KMS-11 (cell line): ENCODE measurements at regions not wholly inside any gene's neighbourhood (a gene's known extent, or its start where the extent isn't known, plus 50 kb on each side); places are given as distances from the start of the nearest gene placed in this dataset.

Source experiments
- H2AFZ ChIP-seq: fragments of 200-600 bp; sonication (generic); 2 replicates; pipeline ENCODE4 v1.6.1; 2016; ENCODE audit warnings: antibody characterized with exemption, mixed run types, low read depth
- H3K27ac ChIP-seq: fragments of 200-600 bp; sonication (generic); 2 replicates; pipeline ENCODE4 v1.6.1; 2016; ENCODE audit warnings: mild to moderate bottlenecking, mixed run types
- H3K27me3 ChIP-seq: fragments of 200-600 bp; sonication (generic); 2 replicates; pipeline ENCODE4 v1.6.1; 2017; ENCODE audit warnings: mild to moderate bottlenecking, low read depth, mixed run types, moderate library complexity; ENCODE audit not compliant: insufficient read depth
- H3K36me3 ChIP-seq: fragments of 200-600 bp; sonication (generic); 2 replicates; pipeline ENCODE4 v1.6.1; 2017; ENCODE audit warnings: mild to moderate bottlenecking, mixed run types; ENCODE audit not compliant: insufficient read depth
- H3K4me1 ChIP-seq: fragments of 200-600 bp; sonication (generic); 2 replicates; pipeline ENCODE4 v1.6.1; 2016; ENCODE audit warnings: mild to moderate bottlenecking, low read depth, mixed run types; ENCODE audit not compliant: poor library complexity, severe bottlenecking
- H3K4me2 ChIP-seq: fragments of 200-600 bp; sonication (generic); 2 replicates; pipeline ENCODE4 v1.7.0; 2016; ENCODE audit warnings: mild to moderate bottlenecking, mixed run types
- H3K4me3 ChIP-seq: fragments of 200-600 bp; sonication (generic); IDR thresholded peaks from 2 replicates; pipeline ENCODE4 v1.6.1; 2017; ENCODE audit warnings: low read depth, low read length, mixed read lengths; ENCODE audit not compliant: insufficient read depth
- H3K79me2 ChIP-seq: fragments of 200-600 bp; sonication (generic); 2 replicates; pipeline ENCODE4 v1.6.1; 2016; ENCODE audit warnings: low read depth, mixed run types; ENCODE audit not compliant: insufficient read depth
- H3K9ac ChIP-seq: fragments of 200-600 bp; sonication (generic); 2 replicates; pipeline ENCODE4 v1.6.1; 2016; ENCODE audit warnings: mild to moderate bottlenecking, mixed run types
- H4K20me1 ChIP-seq: fragments of 200-600 bp; sonication (generic); 2 replicates; pipeline ENCODE4 v1.6.1; 2016; ENCODE audit warnings: mild to moderate bottlenecking, mixed run types; ENCODE audit not compliant: insufficient read depth
- TF ChIP-seq, protein P1 (sequence below): fragments of 200-600 bp; sonication (generic); conservative IDR thresholded peaks from 2 replicates; pipeline ENCODE4 v1.6.1; 2017; ENCODE audit warnings: low read depth, mild to moderate bottlenecking, antibody characterized with exemption, low read length, moderate library complexity, mixed read lengths

DNA sequence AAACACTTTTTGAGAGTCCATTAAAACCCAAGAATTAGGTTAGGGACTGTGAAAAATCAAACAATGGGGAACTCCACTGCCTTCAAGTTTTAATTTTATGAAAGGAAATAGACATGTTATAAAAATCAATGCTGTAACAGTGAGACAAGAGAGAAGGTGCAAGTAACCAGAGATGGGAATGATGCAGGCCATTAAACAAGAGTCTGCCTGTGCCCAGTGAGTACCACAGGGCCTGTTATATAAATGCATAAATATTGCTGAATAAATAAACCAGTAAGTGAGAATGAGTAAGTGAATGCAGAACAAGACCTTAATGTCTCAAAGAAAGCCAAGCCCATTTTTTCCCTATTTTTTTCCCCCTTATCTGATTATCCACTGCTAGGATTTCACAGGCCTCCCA, 53.3 kb upstream of the BMP2K start:
- H3K4me2 ChIP-seq: no peak overlapping the region
- no peak overlapping the region for H3K9ac ChIP-seq

More for the DNA sequence above, 53.3 kb upstream of the BMP2K start:
- H3K79me2 ChIP-seq: no peaks in the 10 kb centered on the region
- H3K36me3 ChIP-seq: no peaks in the 10 kb centered on the region
- no peak overlapping the region for H3K27ac ChIP-seq
- TF ChIP-seq, protein P1, sequence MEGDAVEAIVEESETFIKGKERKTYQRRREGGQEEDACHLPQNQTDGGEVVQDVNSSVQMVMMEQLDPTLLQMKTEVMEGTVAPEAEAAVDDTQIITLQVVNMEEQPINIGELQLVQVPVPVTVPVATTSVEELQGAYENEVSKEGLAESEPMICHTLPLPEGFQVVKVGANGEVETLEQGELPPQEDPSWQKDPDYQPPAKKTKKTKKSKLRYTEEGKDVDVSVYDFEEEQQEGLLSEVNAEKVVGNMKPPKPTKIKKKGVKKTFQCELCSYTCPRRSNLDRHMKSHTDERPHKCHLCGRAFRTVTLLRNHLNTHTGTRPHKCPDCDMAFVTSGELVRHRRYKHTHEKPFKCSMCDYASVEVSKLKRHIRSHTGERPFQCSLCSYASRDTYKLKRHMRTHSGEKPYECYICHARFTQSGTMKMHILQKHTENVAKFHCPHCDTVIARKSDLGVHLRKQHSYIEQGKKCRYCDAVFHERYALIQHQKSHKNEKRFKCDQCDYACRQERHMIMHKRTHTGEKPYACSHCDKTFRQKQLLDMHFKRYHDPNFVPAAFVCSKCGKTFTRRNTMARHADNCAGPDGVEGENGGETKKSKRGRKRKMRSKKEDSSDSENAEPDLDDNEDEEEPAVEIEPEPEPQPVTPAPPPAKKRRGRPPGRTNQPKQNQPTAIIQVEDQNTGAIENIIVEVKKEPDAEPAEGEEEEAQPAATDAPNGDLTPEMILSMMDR: no peak
- no peaks in the 10 kb centered on the region for H3K4me1 ChIP-seq
- no peaks in the 10 kb centered on the region for H4K20me1 ChIP-seq
- H2AFZ ChIP-seq: no peak overlapping the region
- H3K27me3 ChIP-seq: no peaks in the 10 kb centered on the region
- no peak overlapping the region for H3K4me3 ChIP-seq
